Activated T-helper 1 cell treated with anti-CD3 and anti-CD28 coated beads, Interleukin-12 subunit alpha, Interleukin-12 subunit beta, Interleukin-2, Interleukin-4 antibody, amounts not matched to agents 30 ng/mL and 10 ng/mL and 1 ng/mL, durations not matched to agents 14 hours and 24 hours and 36 hours (primary cell): ENCODE measurements at regions not wholly inside any gene's neighbourhood (a gene's known extent, or its start where the extent isn't known, plus 50 kb on each side); places are given as distances from the start of the nearest gene placed in this dataset.

Experiments used
- DNase-seq: peaks from one replicate; pipeline ENCODE4 v3.0.0; 2021; ENCODE audit warnings: low spot score
- H3K27ac Mint-ChIP-seq: one replicate; pipeline ENCODE4 v1.8.0; 2021; ENCODE audit warnings: mild to moderate bottlenecking, mixed read lengths
- H3K27me3 Mint-ChIP-seq: one replicate; pipeline ENCODE4 v1.8.0; 2022; ENCODE audit warnings: mild to moderate bottlenecking, moderate library complexity, mixed read lengths; ENCODE audit not compliant: insufficient read depth
- H3K36me3 Mint-ChIP-seq: one replicate; pipeline ENCODE4 v1.8.0; 2021; ENCODE audit warnings: low read depth, mixed read lengths
- H3K4me1 Mint-ChIP-seq: one replicate; pipeline ENCODE4 v1.8.0; 2021; ENCODE audit warnings: low read depth, mixed read lengths
- H3K4me3 Mint-ChIP-seq: one replicate; pipeline ENCODE4 v1.8.0; 2021; ENCODE audit warnings: mild to moderate bottlenecking, moderate library complexity, mixed read lengths
- H3K9me3 Mint-ChIP-seq: one replicate; pipeline ENCODE4 v1.8.0; 2021; ENCODE audit warnings: mixed read lengths
- intact Hi-C: fragments of 100-400 bp; cut with micrococcal nuclease; formaldehyde crosslinking; loops from one replicate; pipeline ENCODE4 v1.15.1; 2024

DNA sequence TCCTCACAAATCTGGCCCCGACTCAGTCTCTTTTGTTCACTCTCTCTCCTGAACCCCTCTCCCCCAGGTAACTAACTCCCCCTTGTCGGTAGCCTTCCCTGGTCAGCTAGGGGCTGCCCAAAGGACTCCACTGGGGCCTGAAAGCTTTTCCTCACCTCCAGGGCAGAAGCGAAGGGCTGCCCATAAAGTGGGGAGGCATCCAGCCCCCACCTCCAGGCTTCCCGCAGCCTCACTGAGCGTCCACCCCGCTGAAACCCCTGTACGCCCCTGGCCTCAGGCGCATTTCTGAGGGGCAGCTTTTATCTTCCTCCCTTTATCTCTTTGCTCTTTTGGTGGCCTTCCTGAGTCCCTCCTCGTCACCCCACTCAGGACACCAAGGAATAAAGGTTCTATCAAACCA lies 249.3 kb downstream of the CYP26B1 start:
- H3K4me3 Mint-ChIP-seq = no peak overlapping the region
- no peak overlapping the region for H3K27ac Mint-ChIP-seq
- intact Hi-C loops = no loop called here
- peaks cover 2% of the 10 kb centered on the region for H3K27me3 Mint-ChIP-seq
- no peaks in the 10 kb centered on the region for H3K4me1 Mint-ChIP-seq
- H3K36me3 Mint-ChIP-seq = no peaks in the 10 kb centered on the region
- no peak for DNase-seq
- H3K9me3 Mint-ChIP-seq = no peaks in the 10 kb centered on the region

DNA sequence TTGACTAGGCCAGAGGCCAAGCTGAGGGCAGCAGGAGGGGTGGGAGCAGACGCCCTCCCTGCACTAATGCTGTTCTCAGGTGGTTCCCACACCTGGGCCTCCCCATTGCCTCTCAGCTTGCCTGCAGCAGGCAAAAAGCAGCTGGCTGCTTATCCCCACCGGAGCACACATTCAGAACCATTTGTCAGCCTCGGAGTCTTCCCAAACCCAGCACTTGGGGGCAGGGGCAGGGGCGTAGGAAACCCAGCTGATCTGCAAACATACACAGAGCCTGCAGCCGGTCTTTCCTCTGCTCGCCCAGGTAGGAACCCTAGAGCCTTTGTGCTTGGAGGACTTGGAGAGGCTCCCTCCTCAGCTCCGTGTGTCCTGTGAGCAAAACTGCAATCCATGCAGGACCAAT lies 249.8 kb downstream of the CYP26B1 start:
- no peaks in the 10 kb centered on the region for H3K9me3 Mint-ChIP-seq

GRCh38 chr2:71897137-71897480 lies 250.6 kb downstream of the CYP26B1 start:
- Mint-ChIP-seq H3K36me3 (no peaks in the 10 kb centered on the region), H3K9me3 (no peaks in the 10 kb centered on the region), H3K4me3 (no peak overlapping the region), H3K27me3 (peaks cover 2% of the 10 kb centered on the region), H3K27ac (no peak overlapping the region), H3K4me1 (no peaks in the 10 kb centered on the region)
- DNase-seq = no peak
- intact Hi-C loops = no loop called here

More for the DNA sequence above, 249.8 kb downstream of the CYP26B1 start:
- no peaks in the 10 kb centered on the region for H3K4me1 Mint-ChIP-seq
- no peak overlapping the region for H3K4me3 Mint-ChIP-seq
- no peak overlapping the region for H3K27ac Mint-ChIP-seq
- peaks cover 2% of the 10 kb centered on the region for H3K27me3 Mint-ChIP-seq
- intact Hi-C loops = no loop called here
- DNase-seq = no peak
- no peaks in the 10 kb centered on the region for H3K36me3 Mint-ChIP-seq

DNA sequence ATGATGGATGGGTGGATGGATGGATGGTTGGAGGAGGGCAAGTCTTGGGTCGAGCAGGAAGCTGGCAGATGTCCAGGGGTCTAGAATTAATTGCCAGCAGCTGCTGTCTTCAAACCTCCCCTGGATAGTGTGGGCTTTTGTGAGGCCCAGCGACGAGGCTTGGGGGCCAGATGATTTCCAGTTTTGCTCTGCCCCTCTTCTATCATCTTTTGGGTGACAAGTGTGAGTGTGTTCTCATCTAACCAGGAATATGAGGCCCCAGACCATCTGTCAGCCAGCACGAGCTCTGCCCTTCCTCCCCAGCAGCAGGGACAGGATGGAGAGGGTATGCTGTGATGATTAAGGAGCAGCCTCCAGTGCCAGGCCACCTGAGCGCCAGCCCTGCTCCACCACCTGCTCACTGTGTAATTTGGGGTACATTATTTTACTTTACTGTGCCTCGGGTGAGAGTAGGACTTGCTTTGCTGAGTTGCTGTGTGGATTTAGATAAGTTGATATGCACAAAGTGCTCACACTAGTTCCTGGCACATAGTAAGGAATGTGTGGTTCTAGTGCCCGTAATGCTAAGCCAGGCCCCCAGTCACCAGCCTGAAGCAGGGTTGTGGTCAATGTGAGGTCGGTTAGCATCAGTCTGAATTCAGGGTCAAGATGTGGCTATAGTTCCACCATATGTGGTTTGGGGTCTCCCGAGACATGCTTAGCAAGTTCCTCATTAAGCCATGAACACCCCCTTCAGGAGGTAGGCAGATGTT lies 251.1 kb downstream of the CYP26B1 start:
- DNase-seq = no peak
- intact Hi-C loops = no loop called here
- Mint-ChIP-seq H3K36me3 (no peaks in the 10 kb centered on the region), H3K27me3 (peaks cover 2% of the 10 kb centered on the region), H3K4me1 (no peaks in the 10 kb centered on the region), H3K9me3 (no peaks in the 10 kb centered on the region), H3K27ac (no peak overlapping the region), H3K4me3 (no peak overlapping the region)

- Mint-ChIP-seq H3K27me3 (peaks cover 2% of the 10 kb centered on the region), H3K9me3 (no peaks in the 10 kb centered on the region), H3K36me3 (no peaks in the 10 kb centered on the region), H3K4me3 (no peak overlapping the region), H3K27ac (no peak overlapping the region), H3K4me1 (no peaks in the 10 kb centered on the region)
- no peak for DNase-seq
- intact Hi-C loops = no loop called here
These were observed 252.1 kb downstream of the CYP26B1 start for GRCh38 chr2:71895320-71896161.

GRCh38 chr2:71894261-71894660 lies 253.4 kb downstream of the CYP26B1 start:
- Mint-ChIP-seq H3K4me3 (no peak overlapping the region), H3K27me3 (peaks cover 2% of the 10 kb centered on the region), H3K36me3 (no peaks in the 10 kb centered on the region), H3K27ac (no peak overlapping the region), H3K9me3 (no peaks in the 10 kb centered on the region), H3K4me1 (no peaks in the 10 kb centered on the region)
- no peak for DNase-seq
- intact Hi-C loops = no loop called here

- Mint-ChIP-seq H3K4me3 (no peak overlapping the region), H3K4me1 (no peaks in the 10 kb centered on the region), H3K27ac (no peak overlapping the region), H3K36me3 (no peaks in the 10 kb centered on the region), H3K27me3 (peaks cover 1% of the 10 kb centered on the region), H3K9me3 (no peaks in the 10 kb centered on the region)
- DNase-seq = no peak
- intact Hi-C loops = no loop called here
These were observed 254.0 kb downstream of the CYP26B1 start for GRCh38 chr2:71893646-71894045.

DNA sequence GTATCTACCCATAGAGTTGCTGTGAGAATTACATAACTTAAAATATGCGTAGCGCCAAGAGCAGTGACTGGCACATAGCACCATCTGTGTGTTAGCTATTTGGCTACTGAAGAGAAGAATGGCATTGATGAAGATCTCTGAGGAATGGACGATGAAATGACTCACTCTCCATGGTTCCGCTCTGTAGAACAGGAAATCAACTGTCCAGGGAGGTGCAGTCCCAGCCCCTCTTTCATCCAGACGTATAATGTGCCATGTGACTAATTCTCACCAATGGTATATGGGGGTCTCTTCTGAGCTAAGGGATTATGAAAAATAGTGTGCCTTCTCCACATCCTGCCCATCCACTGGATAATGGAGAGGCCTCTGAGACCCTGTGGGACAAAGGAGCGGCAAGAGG lies 254.8 kb downstream of the CYP26B1 start:
- Mint-ChIP-seq H3K4me3 (no peak overlapping the region), H3K27ac (no peak overlapping the region), H3K36me3 (no peaks in the 10 kb centered on the region), H3K4me1 (no peaks in the 10 kb centered on the region), H3K27me3 (no peaks in the 10 kb centered on the region), H3K9me3 (no peaks in the 10 kb centered on the region)
- DNase-seq = no peak
- intact Hi-C loops = no loop called here

GRCh38 chr2:71892423-71892730 lies 255.3 kb downstream of the CYP26B1 start:
- Mint-ChIP-seq H3K27ac (no peak overlapping the region), H3K9me3 (no peaks in the 10 kb centered on the region), H3K4me3 (no peak overlapping the region), H3K4me1 (no peaks in the 10 kb centered on the region), H3K36me3 (no peaks in the 10 kb centered on the region), H3K27me3 (no peaks in the 10 kb centered on the region)
- DNase-seq = no peak
- intact Hi-C loops = no loop called here

GRCh38 chr2:71891719-71892422 lies 255.8 kb downstream of the CYP26B1 start:
- DNase-seq = no peak
- Mint-ChIP-seq H3K27ac (no peak overlapping the region), H3K4me1 (no peaks in the 10 kb centered on the region), H3K4me3 (no peak overlapping the region), H3K36me3 (no peaks in the 10 kb centered on the region), H3K27me3 (no peaks in the 10 kb centered on the region), H3K9me3 (no peaks in the 10 kb centered on the region)
- intact Hi-C loops = no loop called here

DNA sequence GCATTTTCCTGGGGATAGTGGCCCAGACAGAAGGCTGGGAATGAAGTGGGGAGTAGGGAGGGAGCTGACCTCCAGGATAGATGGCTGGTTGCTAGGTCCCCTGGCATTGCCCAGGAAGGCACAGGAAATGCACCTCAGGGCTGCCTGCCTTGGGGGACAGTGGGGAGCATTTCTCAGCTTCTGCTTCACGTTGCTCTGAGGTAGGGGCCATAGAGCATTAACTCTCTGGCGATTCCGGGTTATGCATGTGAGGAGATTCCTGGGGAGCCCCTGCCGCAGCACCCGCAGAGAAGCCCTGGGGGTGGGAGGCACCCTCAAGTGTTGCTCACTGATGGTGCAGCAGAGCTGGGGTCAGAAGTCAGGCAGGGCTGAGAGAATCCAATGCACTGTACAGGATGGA lies 256.5 kb downstream of the CYP26B1 start:
- Mint-ChIP-seq H3K27me3 (no peaks in the 10 kb centered on the region), H3K36me3 (no peaks in the 10 kb centered on the region), H3K9me3 (no peaks in the 10 kb centered on the region), H3K4me3 (no peak overlapping the region), H3K4me1 (no peaks in the 10 kb centered on the region), H3K27ac (no peak overlapping the region)
- DNase-seq = no peak
- intact Hi-C loops = no loop called here

- DNase-seq = no peak
- Mint-ChIP-seq H3K36me3 (no peaks in the 10 kb centered on the region), H3K4me1 (no peaks in the 10 kb centered on the region), H3K27me3 (no peaks in the 10 kb centered on the region), H3K27ac (no peak overlapping the region), H3K9me3 (no peaks in the 10 kb centered on the region), H3K4me3 (no peak overlapping the region)
- intact Hi-C loops = no loop called here
These were observed 257.6 kb downstream of the CYP26B1 start for GRCh38 chr2:71889759-71890684.
